Neural progenitor cell (in vitro differentiated cells): ENCODE measurements at regions not wholly inside any gene's neighbourhood (a gene's known extent, or its start where the extent isn't known, plus 50 kb on each side); places are given as distances from the start of the nearest gene placed in this dataset.
A peak's percentile ranks its signal among the peaks of the same experiment; 100 is the strongest.
"Not testable (repeated sequence)": the region's sequence is repeated elsewhere in the genome, so short reads cannot be mapped to it uniquely, and the experiment has no call there.

Source experiments
- DNase-seq: peaks from one replicate; pipeline ENCODE4 v3.0.0-alpha.2; 2016; ENCODE audit warnings: low spot score
- H2AFZ ChIP-seq: fragments of 200-600 bp; sonication (generic); replicated peaks from 2 replicates; pipeline ENCODE4 v1.6.1; 2016; ENCODE audit warnings: antibody characterized with exemption
- H3F3A ChIP-seq: fragments of 200-600 bp; sonication (generic); 2 replicates; pipeline ENCODE4 v1.6.1; 2016; ENCODE audit warnings: antibody characterized with exemption, low read depth
- H3K27ac ChIP-seq: fragments of 200-600 bp; sonication (generic); 2 replicates; pipeline ENCODE4 v1.5.1; 2016; ENCODE audit warnings: mild to moderate bottlenecking
- H3K27me3 ChIP-seq: fragments of 200-600 bp; sonication (generic); 2 replicates; pipeline ENCODE4 v1.6.1; 2016; ENCODE audit warnings: mild to moderate bottlenecking, moderate library complexity
- H3K36me3 ChIP-seq: fragments of 200-600 bp; sonication (generic); 2 replicates; pipeline ENCODE4 v1.5.1; 2016
- H3K4me1 ChIP-seq: fragments of 200-600 bp; sonication (generic); 2 replicates; pipeline ENCODE4 v1.6.1; 2016; ENCODE audit warnings: mixed run types
- H3K4me2 ChIP-seq: fragments of 200-600 bp; sonication (generic); 2 replicates; pipeline ENCODE4 v1.6.1; 2016
- H3K4me3 ChIP-seq: fragments of 200-600 bp; sonication (generic); 2 replicates; pipeline ENCODE4 v1.5.1; 2016
- H3K79me2 ChIP-seq: fragments of 200-600 bp; sonication (generic); 2 replicates; pipeline ENCODE4 v1.6.1; 2016; ENCODE audit warnings: low read depth
- H3K9ac ChIP-seq: fragments of 200-600 bp; sonication (generic); 2 replicates; pipeline ENCODE4 v1.6.1; 2016
- H3K9me3 ChIP-seq: fragments of 200-600 bp; sonication (generic); 2 replicates; pipeline ENCODE4 v1.5.1; 2016; ENCODE audit warnings: low read depth
- H4K20me1 ChIP-seq: fragments of 200-600 bp; sonication (generic); 2 replicates; pipeline ENCODE4 v1.6.1; 2016; ENCODE audit warnings: low read depth
- H3K27ac Mint-ChIP-seq: 3 replicates; pipeline ENCODE4 v1.8.0; 2021; ENCODE audit warnings: mixed read lengths
- H3K27me3 Mint-ChIP-seq: 2 replicates; pipeline ENCODE4 v1.8.0; 2022; ENCODE audit warnings: low read depth, mild to moderate bottlenecking, inconsistent platforms, moderate library complexity, mixed read lengths; ENCODE audit not compliant: insufficient read depth
- H3K36me3 Mint-ChIP-seq: 3 replicates; pipeline ENCODE4 v1.8.0; 2021; ENCODE audit warnings: mixed read lengths
- H3K4me1 Mint-ChIP-seq: 3 replicates; pipeline ENCODE4 v1.8.0; 2021; ENCODE audit warnings: mixed read lengths
- H3K4me3 Mint-ChIP-seq: 3 replicates; pipeline ENCODE4 v1.8.0; 2021; ENCODE audit warnings: mild to moderate bottlenecking, moderate library complexity, mixed read lengths
- H3K9me3 Mint-ChIP-seq: 3 replicates; pipeline ENCODE4 v1.8.0; 2020; ENCODE audit warnings: mixed read lengths
- CTCF ChIP-seq: fragments of 200-600 bp; sonication (generic); IDR thresholded peaks from 2 replicates; pipeline ENCODE4 v1.5.1; 2017; ENCODE audit warnings: antibody characterized with exemption, mild to moderate bottlenecking
- EZH2 ChIP-seq: fragments of 200-600 bp; sonication (generic); IDR thresholded peaks from 2 replicates; pipeline ENCODE4 v1.6.1; 2017; ENCODE audit warnings: antibody characterized with exemption, mild to moderate bottlenecking, moderate library complexity
- EZH2phosphoT487 ChIP-seq: fragments of 200-600 bp; sonication (generic); IDR thresholded peaks from 2 replicates; pipeline ENCODE4 v1.6.1; 2017; ENCODE audit warnings: antibody characterized with exemption

DNA sequence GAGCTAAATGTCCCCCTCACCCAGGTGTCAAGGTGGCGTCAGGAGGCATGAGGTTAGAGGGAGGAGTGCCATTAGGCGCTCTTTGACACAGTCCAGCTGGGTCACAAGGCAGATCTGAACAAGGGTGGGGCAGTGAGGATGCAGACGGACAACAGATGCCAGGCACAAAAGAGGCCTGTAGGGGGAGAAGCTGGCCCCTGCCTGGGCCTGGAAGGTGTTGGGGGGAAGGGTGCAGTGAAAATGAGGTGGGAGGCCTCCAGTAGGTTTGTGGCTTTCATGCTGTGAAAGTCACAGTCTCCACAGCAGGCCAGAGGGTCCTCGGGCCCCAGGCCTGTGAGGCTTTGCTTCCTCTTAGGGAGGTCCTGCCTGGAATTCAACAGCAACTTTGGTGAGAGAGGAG is 85.0 kb upstream of the PLET1 start:
- Mint-ChIP-seq H3K27me3 (peaks cover 6% of the 10 kb centered on the region), H3K4me3 (no peak overlapping the region), H3K36me3 (no peaks in the 10 kb centered on the region), H3K9me3 (no peaks in the 10 kb centered on the region), H3K27ac (no peak overlapping the region), H3K4me1 (peaks cover 3% of the 10 kb centered on the region)
- no peaks in the 10 kb centered on the region for H3K79me2 ChIP-seq
- H3K4me2 ChIP-seq: no peak overlapping the region
- H3K27ac ChIP-seq: no peak overlapping the region
- H4K20me1 ChIP-seq: no peaks in the 10 kb centered on the region
- no peaks in the 10 kb centered on the region for H3K4me1 ChIP-seq
- no peaks in the 10 kb centered on the region for H3K27me3 ChIP-seq
- DNase-seq: peak; percentile 13
- no peaks in the 10 kb centered on the region for H3K9me3 ChIP-seq
- peak overlapping the region; percentile 44 for H2AFZ ChIP-seq
- no peak overlapping the region for H3K4me3 ChIP-seq
- H3F3A ChIP-seq: no peaks in the 10 kb centered on the region
- H3K36me3 ChIP-seq: no peaks in the 10 kb centered on the region
- TF ChIP-seq EZH2phosphoT487: no peak
- no peak for TF ChIP-seq EZH2
- peak; percentile 41 for TF ChIP-seq CTCF
- no peak overlapping the region for H3K9ac ChIP-seq

DNA sequence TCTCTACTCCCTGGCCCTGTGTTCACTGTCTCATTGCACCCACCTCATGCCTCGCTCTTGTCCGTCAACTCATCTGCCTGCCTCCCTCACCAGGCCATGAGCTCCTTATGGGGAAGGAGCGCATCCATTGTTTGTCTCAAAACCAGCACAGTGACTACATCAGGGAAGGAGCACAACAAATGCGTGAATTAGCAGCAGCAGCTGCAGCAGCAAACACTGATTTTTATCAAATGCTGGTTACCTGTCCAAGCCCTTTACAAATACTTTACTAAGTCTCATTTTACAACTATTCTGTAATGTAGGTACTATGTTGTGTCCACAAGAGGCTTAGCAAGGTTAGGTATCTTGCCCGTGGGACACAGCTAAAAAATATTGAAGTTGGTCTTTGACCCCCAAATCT is 85.9 kb upstream of the PLET1 start:
- no peaks in the 10 kb centered on the region for H3K9me3 ChIP-seq
- H3K4me3 Mint-ChIP-seq: no peak overlapping the region
- H3K4me3 ChIP-seq: no peak overlapping the region
- no peaks in the 10 kb centered on the region for H3K4me1 ChIP-seq
- H4K20me1 ChIP-seq: no peaks in the 10 kb centered on the region
- H2AFZ ChIP-seq: no peak overlapping the region
- no peaks in the 10 kb centered on the region for H3K27me3 ChIP-seq
- DNase-seq: no peak
- peaks cover 3% of the 10 kb centered on the region for H3K4me1 Mint-ChIP-seq
- no peak overlapping the region for H3K4me2 ChIP-seq
- no peaks in the 10 kb centered on the region for H3K36me3 ChIP-seq
- H3K36me3 Mint-ChIP-seq: no peaks in the 10 kb centered on the region
- no peaks in the 10 kb centered on the region for H3K79me2 ChIP-seq
- no peaks in the 10 kb centered on the region for H3F3A ChIP-seq
- no peak overlapping the region for H3K9ac ChIP-seq
- no peak for TF ChIP-seq EZH2phosphoT487
- TF ChIP-seq EZH2: no peak
- no peak for TF ChIP-seq CTCF
- H3K27ac Mint-ChIP-seq: no peak overlapping the region
- no peaks in the 10 kb centered on the region for H3K9me3 Mint-ChIP-seq
- no peak overlapping the region for H3K27ac ChIP-seq
- H3K27me3 Mint-ChIP-seq: peaks cover 4% of the 10 kb centered on the region

GRCh38 chr11:112348480-112349029 is 87.9 kb upstream of the PLET1 start:
- H2AFZ ChIP-seq: no peak overlapping the region
- H3K4me3 Mint-ChIP-seq: no peak overlapping the region
- no peaks in the 10 kb centered on the region for H4K20me1 ChIP-seq
- no peak overlapping the region for H3K27ac ChIP-seq
- DNase-seq: no peak
- no peaks in the 10 kb centered on the region for H3K36me3 ChIP-seq
- no peak for TF ChIP-seq CTCF
- no peak for TF ChIP-seq EZH2phosphoT487
- TF ChIP-seq EZH2: no peak
- H3K4me2 ChIP-seq: no peak overlapping the region
- peaks cover 4% of the 10 kb centered on the region for H3K27me3 Mint-ChIP-seq
- H3K36me3 Mint-ChIP-seq: no peaks in the 10 kb centered on the region
- no peaks in the 10 kb centered on the region for H3K9me3 ChIP-seq
- H3K27me3 ChIP-seq: no peaks in the 10 kb centered on the region
- no peaks in the 10 kb centered on the region for H3K4me1 ChIP-seq
- no peaks in the 10 kb centered on the region for H3F3A ChIP-seq
- H3K9ac ChIP-seq: no peak overlapping the region
- H3K4me3 ChIP-seq: no peak overlapping the region
- no peaks in the 10 kb centered on the region for H3K9me3 Mint-ChIP-seq
- H3K4me1 Mint-ChIP-seq: peaks cover 3% of the 10 kb centered on the region
- no peaks in the 10 kb centered on the region for H3K79me2 ChIP-seq
- no peak overlapping the region for H3K27ac Mint-ChIP-seq

DNA sequence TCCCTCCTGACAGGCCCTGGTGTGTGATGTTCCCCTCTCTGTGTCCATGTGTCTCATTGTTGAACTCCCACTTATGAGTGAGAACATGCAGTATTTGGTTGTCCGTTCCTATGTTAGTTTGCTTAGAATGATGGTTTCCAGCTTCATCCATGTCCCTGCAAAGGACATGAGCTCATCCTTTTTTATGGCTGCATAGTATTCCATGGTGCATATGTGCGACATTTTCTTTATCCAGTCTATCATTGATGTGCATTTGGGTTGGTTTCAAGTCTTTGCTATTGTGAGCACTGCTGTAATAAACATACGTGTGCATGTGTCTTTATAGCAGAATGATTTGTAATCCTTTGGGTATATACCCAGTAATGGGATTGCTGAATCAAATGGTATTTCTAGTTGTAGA is 90.8 kb upstream of the PLET1 start:
- not testable (repeated sequence) for H3K4me2 ChIP-seq, H4K20me1 ChIP-seq, H3K4me3 ChIP-seq, H3K36me3 Mint-ChIP-seq, H3K79me2 ChIP-seq, H3K9me3 ChIP-seq, DNase-seq, H2AFZ ChIP-seq, H3K27ac Mint-ChIP-seq, H3K4me1 Mint-ChIP-seq, H3K4me1 ChIP-seq, H3K9me3 Mint-ChIP-seq, H3K27me3 Mint-ChIP-seq, H3K36me3 ChIP-seq, H3K27me3 ChIP-seq, H3K27ac ChIP-seq, H3K9ac ChIP-seq, H3K4me3 Mint-ChIP-seq, H3F3A ChIP-seq
